Osteoblast (primary cell): ENCODE measurements at regions not wholly inside any gene's neighbourhood (a gene's known extent, or its start where the extent isn't known, plus 50 kb on each side); places are given as distances from the start of the nearest gene placed in this dataset.
A peak's percentile ranks its signal among the peaks of the same experiment; 100 is the strongest.
"Not testable (repeated sequence)": the region's sequence is repeated elsewhere in the genome, so short reads cannot be mapped to it uniquely, and the experiment has no call there.

Source experiments
- DNase-seq: peaks from one replicate; pipeline ENCODE4 v3.0.0; 2011; ENCODE audit warnings: low spot score, mixed read lengths; ENCODE audit not compliant: insufficient read length; ENCODE audit errors: missing footprints
- H2AFZ ChIP-seq: 2 replicates; pipeline ENCODE4 v1.6.0; 2011; ENCODE audit warnings: mild to moderate bottlenecking, low read length
- H3K27ac ChIP-seq: 2 replicates; pipeline ENCODE4 v1.5.1; 2011; ENCODE audit warnings: mild to moderate bottlenecking, low read depth, low read length, moderate library complexity
- H3K27me3 ChIP-seq: 2 replicates; pipeline ENCODE4 v1.6.0; 2012; ENCODE audit warnings: mild to moderate bottlenecking, control low read depth, inconsistent platforms, low read length, moderate library complexity; ENCODE audit not compliant: insufficient read depth
- H3K36me3 ChIP-seq: 2 replicates; pipeline ENCODE4 v1.5.1; 2011; ENCODE audit warnings: mild to moderate bottlenecking, low read length, control low read depth, moderate library complexity; ENCODE audit not compliant: insufficient read depth
- H3K4me1 ChIP-seq: 2 replicates; pipeline ENCODE4 v1.5.1; 2011; ENCODE audit warnings: mild to moderate bottlenecking, low read length, control low read depth, moderate library complexity; ENCODE audit not compliant: insufficient read depth
- H3K4me2 ChIP-seq: 2 replicates; pipeline ENCODE4 v1.6.0; 2011; ENCODE audit warnings: mild to moderate bottlenecking, low read length; ENCODE audit not compliant: insufficient read depth
- H3K4me3 ChIP-seq: fragments of 200-600 bp; sonication (generic); 3 replicates; pipeline ENCODE4 v1.5.1; 2012; ENCODE audit warnings: mild to moderate bottlenecking, low read length, inconsistent platforms; ENCODE audit not compliant: insufficient read depth
- H3K79me2 ChIP-seq: 2 replicates; pipeline ENCODE4 v1.6.0; 2012; ENCODE audit warnings: mild to moderate bottlenecking, low read length, control low read depth, inconsistent platforms; ENCODE audit not compliant: insufficient read depth
- H3K9me3 ChIP-seq: 2 replicates; pipeline ENCODE4 v1.5.1; 2011; ENCODE audit warnings: low read depth, low read length, control low read depth
- H4K20me1 ChIP-seq: 2 replicates; pipeline ENCODE4 v1.6.0; 2012; ENCODE audit warnings: mild to moderate bottlenecking, low read length, control low read depth; ENCODE audit not compliant: insufficient read depth
- TF ChIP-seq, protein P1 (sequence below): IDR thresholded peaks from 2 replicates; pipeline ENCODE4 v1.5.1; 2011; ENCODE audit warnings: mild to moderate bottlenecking, low read depth, low read length, moderate library complexity; ENCODE audit errors: extremely low read depth

DNA sequence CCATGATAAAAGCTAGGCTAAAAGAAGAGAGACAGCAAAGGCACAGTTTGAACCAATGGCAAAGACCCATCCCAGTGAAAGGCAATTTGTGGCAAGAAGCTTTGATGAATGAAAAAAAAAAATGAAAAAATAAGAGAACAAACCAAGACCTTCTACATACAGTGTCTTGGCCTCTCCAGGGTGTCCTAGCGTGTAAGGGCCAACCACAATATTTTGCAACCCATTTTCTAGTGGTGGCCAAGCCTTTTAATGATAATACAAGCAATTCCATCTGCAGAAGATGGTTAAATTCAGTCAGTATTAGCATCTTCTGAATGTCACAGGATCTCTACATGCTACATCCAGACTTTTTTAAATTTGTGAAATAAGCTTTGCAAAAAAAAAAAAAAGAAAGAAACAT lies 270.4 kb downstream of the LRATD1 start:
- Histone ChIP-seq H3K9me3 (no peaks in the 10 kb centered on the region), H3K36me3 (no peaks in the 10 kb centered on the region), H3K27ac (no peak overlapping the region), H3K27me3 (no peaks in the 10 kb centered on the region), H2AFZ (no peak overlapping the region), H3K4me3 (no peak overlapping the region), H4K20me1 (no peaks in the 10 kb centered on the region), H3K4me2 (no peak overlapping the region), H3K79me2 (no peaks in the 10 kb centered on the region), H3K4me1 (no peaks in the 10 kb centered on the region)
- peak; percentile 13 for DNase-seq
- TF ChIP-seq, protein P1, sequence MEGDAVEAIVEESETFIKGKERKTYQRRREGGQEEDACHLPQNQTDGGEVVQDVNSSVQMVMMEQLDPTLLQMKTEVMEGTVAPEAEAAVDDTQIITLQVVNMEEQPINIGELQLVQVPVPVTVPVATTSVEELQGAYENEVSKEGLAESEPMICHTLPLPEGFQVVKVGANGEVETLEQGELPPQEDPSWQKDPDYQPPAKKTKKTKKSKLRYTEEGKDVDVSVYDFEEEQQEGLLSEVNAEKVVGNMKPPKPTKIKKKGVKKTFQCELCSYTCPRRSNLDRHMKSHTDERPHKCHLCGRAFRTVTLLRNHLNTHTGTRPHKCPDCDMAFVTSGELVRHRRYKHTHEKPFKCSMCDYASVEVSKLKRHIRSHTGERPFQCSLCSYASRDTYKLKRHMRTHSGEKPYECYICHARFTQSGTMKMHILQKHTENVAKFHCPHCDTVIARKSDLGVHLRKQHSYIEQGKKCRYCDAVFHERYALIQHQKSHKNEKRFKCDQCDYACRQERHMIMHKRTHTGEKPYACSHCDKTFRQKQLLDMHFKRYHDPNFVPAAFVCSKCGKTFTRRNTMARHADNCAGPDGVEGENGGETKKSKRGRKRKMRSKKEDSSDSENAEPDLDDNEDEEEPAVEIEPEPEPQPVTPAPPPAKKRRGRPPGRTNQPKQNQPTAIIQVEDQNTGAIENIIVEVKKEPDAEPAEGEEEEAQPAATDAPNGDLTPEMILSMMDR = no peak

DNA sequence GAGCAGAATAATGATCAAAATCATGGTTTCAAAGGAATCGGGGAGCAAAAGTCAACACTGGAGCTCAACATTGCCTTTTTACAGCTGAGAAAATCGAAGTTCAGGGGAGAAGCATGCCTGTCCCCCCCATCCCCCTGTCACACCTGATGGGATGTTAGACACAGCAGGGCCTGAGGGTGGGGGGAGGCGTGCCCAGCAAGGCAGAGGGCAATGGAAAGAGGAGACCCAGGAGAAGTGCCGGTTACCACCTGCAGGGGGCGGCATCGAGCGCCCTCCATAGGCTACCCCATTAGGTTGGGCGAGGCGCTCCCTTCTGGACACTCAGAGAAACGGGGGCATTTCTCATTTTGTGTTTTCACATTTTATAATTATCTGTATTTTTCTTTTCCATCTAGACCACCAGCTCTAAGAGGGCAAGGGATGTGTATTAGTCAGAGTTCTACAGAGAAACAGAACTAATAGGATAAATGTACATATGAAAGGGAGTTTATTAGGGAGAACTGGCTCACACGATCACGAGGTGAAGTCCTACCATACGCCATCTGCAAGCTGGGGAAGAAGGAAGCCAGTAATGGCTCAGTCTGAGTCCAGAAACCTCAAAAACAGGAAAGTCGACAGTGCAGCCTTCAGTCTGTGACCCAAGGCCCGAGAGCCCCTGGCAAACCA lies 271.3 kb downstream of the LRATD1 start:
- Histone ChIP-seq H4K20me1 (no peaks in the 10 kb centered on the region), H3K4me3 (no peak overlapping the region), H3K9me3 (no peaks in the 10 kb centered on the region), H3K4me2 (no peak overlapping the region), H3K27ac (no peak overlapping the region), H3K36me3 (no peaks in the 10 kb centered on the region), H3K79me2 (no peaks in the 10 kb centered on the region), H2AFZ (no peak overlapping the region), H3K4me1 (no peaks in the 10 kb centered on the region), H3K27me3 (no peaks in the 10 kb centered on the region)
- TF ChIP-seq, protein P1 = peak; percentile 26
- no peak for DNase-seq

DNA sequence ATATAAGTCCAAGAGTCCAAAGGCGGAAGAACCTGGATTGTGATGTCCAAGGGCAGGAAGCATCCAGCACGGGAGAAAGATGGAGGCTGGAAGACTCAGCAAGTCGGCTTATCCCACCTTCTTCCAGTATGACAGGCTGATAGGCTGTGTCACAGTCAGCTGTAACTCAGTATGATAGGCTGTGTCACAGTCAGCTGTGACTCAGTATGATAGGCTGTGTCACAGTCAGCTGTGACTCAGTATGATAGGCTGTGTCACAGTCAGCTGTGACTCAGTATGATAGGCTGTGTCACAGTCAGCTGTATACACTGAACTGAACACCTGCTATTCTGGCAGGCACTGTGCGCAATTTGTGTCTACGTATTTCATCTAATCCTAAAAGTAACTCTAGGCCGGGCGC lies 271.9 kb downstream of the LRATD1 start:
- not testable (repeated sequence) for H3K9me3 ChIP-seq, H3K79me2 ChIP-seq, DNase-seq, H3K36me3 ChIP-seq, H3K27ac ChIP-seq, H2AFZ ChIP-seq, H3K4me3 ChIP-seq, H3K27me3 ChIP-seq, H4K20me1 ChIP-seq, H3K4me2 ChIP-seq, H3K4me1 ChIP-seq

DNA sequence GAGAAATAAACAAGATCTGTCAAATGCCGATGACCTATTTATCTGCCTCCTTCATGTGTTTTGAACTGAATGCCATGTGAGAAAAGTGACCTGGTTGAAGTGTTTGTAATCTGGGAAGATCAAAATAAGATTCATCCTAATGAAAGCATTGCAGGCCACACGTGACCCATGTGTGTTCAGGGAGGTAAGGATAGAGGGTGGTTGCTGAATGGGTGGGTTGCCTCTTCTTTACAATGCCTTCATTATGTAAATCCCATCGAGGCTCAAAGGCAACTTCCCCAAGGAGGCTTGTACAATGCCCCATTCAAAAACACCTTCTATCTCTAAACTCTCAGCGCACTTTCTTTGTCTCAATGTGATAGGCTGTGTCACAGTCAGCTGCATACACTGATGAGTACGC lies 273.1 kb downstream of the LRATD1 start:
- H3K4me1 ChIP-seq = no peaks in the 10 kb centered on the region
- H3K9me3 ChIP-seq = no peaks in the 10 kb centered on the region
- H3K27me3 ChIP-seq = no peaks in the 10 kb centered on the region
- H4K20me1 ChIP-seq = no peaks in the 10 kb centered on the region
- no peak overlapping the region for H3K4me3 ChIP-seq
- H2AFZ ChIP-seq = no peak overlapping the region
- H3K4me2 ChIP-seq = no peak overlapping the region
- TF ChIP-seq, protein P1 = no peak
- H3K79me2 ChIP-seq = no peaks in the 10 kb centered on the region
- H3K27ac ChIP-seq = no peak overlapping the region
- H3K36me3 ChIP-seq = no peaks in the 10 kb centered on the region
- DNase-seq = no peak
